ENCODE measurements at regions not wholly inside any gene's neighbourhood (a gene's known extent, or its start where the extent isn't known, plus 50 kb on each side); places are given as distances from the start of the nearest gene placed in this dataset.
"Not testable (repeated sequence)": the region's sequence is repeated elsewhere in the genome, so short reads cannot be mapped to it uniquely, and the experiment has no call there.

GRCh38 chr9:13001989-13002580, 227.3 kb downstream of the LURAP1L start:
- DNase-seq, result no peak

GRCh38 chr9:13002740-13003139, 227.9 kb downstream of the LURAP1L start:
- no peak for DNase-seq

GRCh38 chr9:13009871-13010270, 235.1 kb downstream of the LURAP1L start:
- DNase-seq, result no peak

- DNase-seq, result no peak
Observed at GRCh38 chr9:13013991-13014883, 239.4 kb downstream of the LURAP1L start.

GRCh38 chr9:13017260-13017659, 242.4 kb downstream of the LURAP1L start:
- no peak for DNase-seq

GRCh38 chr9:13020146-13021040, 245.6 kb downstream of the LURAP1L start:
- DNase-seq, result no peak

- DNase-seq, result no peak
Observed at GRCh38 chr9:13022756-13023155, 247.9 kb downstream of the LURAP1L start.

GRCh38 chr9:13023498-13023897, 248.7 kb downstream of the LURAP1L start:
- DNase-seq, result no peak

- no peak for DNase-seq
Observed at GRCh38 chr9:13026956-13027355, 252.1 kb downstream of the LURAP1L start.

- DNase-seq, result no peak
Observed at GRCh38 chr9:13027879-13028278, 251.6 kb downstream of the MPDZ start.

GRCh38 chr9:13032585-13032984, 246.9 kb downstream of the MPDZ start:
- DNase-seq, result no peak

GRCh38 chr9:13033959-13034693, 245.4 kb downstream of the MPDZ start:
- peak; percentile 64 for DNase-seq

- no peak for DNase-seq
Observed at GRCh38 chr9:13034694-13035002, 244.8 kb downstream of the MPDZ start.

GRCh38 chr9:13035822-13036221, 243.7 kb downstream of the MPDZ start:
- DNase-seq, result no peak

- DNase-seq, result not testable (repeated sequence)
Observed at GRCh38 chr9:13037808-13038207, 241.7 kb downstream of the MPDZ start.

- DNase-seq, result no peak
Observed at GRCh38 chr9:13047827-13048587, 231.5 kb downstream of the MPDZ start.

- no peak for DNase-seq
Observed at GRCh38 chr9:13049223-13049622, 230.3 kb downstream of the MPDZ start.

GRCh38 chr9:13053504-13053903, 226.0 kb downstream of the MPDZ start:
- DNase-seq, result no peak

- no peak for DNase-seq
Observed at GRCh38 chr9:13054389-13054788, 225.1 kb downstream of the MPDZ start.
